T-cell (primary cell): ENCODE measurements at regions not wholly inside any gene's neighbourhood (a gene's known extent, or its start where the extent isn't known, plus 50 kb on each side); places are given as distances from the start of the nearest gene placed in this dataset.
A peak's percentile ranks its signal among the peaks of the same experiment; 100 is the strongest.

Experiments
- ATAC-seq, 4 experiments: fragments of 200-7000 bp in 3 of 4; fragments of 150-1000 bp in 1 of 4; cut with Tn5 transposase; replicated peaks in 1 of 4; 1 replicate in 3 of 4; 2 replicates in 1 of 4; pipeline ENCODE4 v1.10.0; 2021; ENCODE audit warnings: moderate library complexity in 3 of 4, mild to moderate bottlenecking in 2 of 4, moderate number of reproducible peaks in 1 of 4
- CTCF ChIA-PET, 2 donors: fragments of 300-600 bp; sonication (Branson Sonifier 250); formaldehyde crosslinking; loops; one replicate each; lab custom pipeline; 2022; ENCODE audit warnings: antibody characterized with exemption in 2 of 2; lab: Charles Lee
- POLR2A ChIA-PET, 2 donors: fragments of 300-600 bp; sonication (Branson Sonifier 250); formaldehyde crosslinking; loops; one replicate each; lab custom pipeline; 2022; ENCODE audit warnings: antibody characterized with exemption in 2 of 2; lab: Charles Lee
- DNase-seq, 35 experiments: peaks; one replicate each; pipeline versions ENCODE4 v3.0.0 to v3.0.0-alpha.2; 2013 to 2023
- H3K27ac ChIP-seq: one replicate; pipeline ENCODE4 v1.5.1; 2013; ENCODE audit warnings: low read length
- H3K27me3 ChIP-seq, 2 experiments: replicated peaks in 1 of 2; 1 replicate in 1 of 2; 2 replicates in 1 of 2; pipeline versions ENCODE4 v1.6.1 to v1.7.0; 2013; ENCODE audit warnings: low read length in 1 of 2, mixed read lengths in 1 of 2; ENCODE audit not compliant: control insufficient read depth in 2 of 2, insufficient read depth in 2 of 2; ENCODE audit errors: extremely low read depth in 1 of 2
- H3K36me3 ChIP-seq, 2 donors: 1 replicate in 1 of 2; 2 replicates in 1 of 2; pipeline versions ENCODE4 v1.6.1 to v1.7.0; 2013; ENCODE audit warnings: low read length in 1 of 2; ENCODE audit not compliant: control insufficient read depth in 2 of 2, insufficient read depth in 1 of 2; ENCODE audit errors: extremely low read depth in 1 of 2
- H3K4me1 ChIP-seq, 2 experiments: 1 replicate in 1 of 2; 2 replicates in 1 of 2; pipeline versions ENCODE4 v1.6.1 to v1.7.0; 2013; ENCODE audit warnings: low read length in 2 of 2, mixed read lengths in 1 of 2; ENCODE audit not compliant: insufficient read depth in 2 of 2, control insufficient read depth in 1 of 2; ENCODE audit errors: extremely low read depth in 1 of 2
- H3K4me3 ChIP-seq, 2 donors: 1 replicate in 1 of 2; 2 replicates in 1 of 2; pipeline versions ENCODE4 v1.5.1 to v1.7.0; 2013; ENCODE audit warnings: mild to moderate bottlenecking in 2 of 2, low read length in 1 of 2, moderate library complexity in 1 of 2; ENCODE audit not compliant: control insufficient read depth in 1 of 2; ENCODE audit errors: extremely low read depth in 1 of 2
- H3K9me3 ChIP-seq: 2 replicates; pipeline ENCODE4 v1.7.0; 2013
- H3K27ac Mint-ChIP-seq, 2 donors: one replicate each; pipeline ENCODE4 v1.8.0; 2020 to 2021; ENCODE audit warnings: mild to moderate bottlenecking in 2 of 2, mixed read lengths in 2 of 2
- H3K27me3 Mint-ChIP-seq, 2 donors: one replicate each; pipeline ENCODE4 v1.8.0; 2021 to 2022; ENCODE audit warnings: mixed read lengths in 2 of 2
- H3K36me3 Mint-ChIP-seq: one replicate; pipeline ENCODE4 v1.8.0; 2021; ENCODE audit warnings: mixed read lengths
- H3K4me1 Mint-ChIP-seq, 3 donors: one replicate each; pipeline ENCODE4 v1.8.0; 2020 to 2022; ENCODE audit warnings: mixed read lengths in 3 of 3, mild to moderate bottlenecking in 1 of 3
- H3K4me3 Mint-ChIP-seq, 3 donors: one replicate each; pipeline ENCODE4 v1.8.0; 2020 to 2022; ENCODE audit warnings: mild to moderate bottlenecking in 3 of 3, mixed read lengths in 3 of 3, moderate library complexity in 3 of 3
- H3K9me3 Mint-ChIP-seq, 3 donors: one replicate each; pipeline ENCODE4 v1.8.0; 2020 to 2022; ENCODE audit warnings: mixed read lengths in 3 of 3
- WGBS: methylation state at CpG from one replicate; pipeline ENCODE4 v1.1.5; 2013; ENCODE audit warnings: missing lambda C conversion rate; ENCODE audit not compliant: insufficient coverage; 5-methylcytosine and 5-hydroxymethylcytosine counted together

DNA sequence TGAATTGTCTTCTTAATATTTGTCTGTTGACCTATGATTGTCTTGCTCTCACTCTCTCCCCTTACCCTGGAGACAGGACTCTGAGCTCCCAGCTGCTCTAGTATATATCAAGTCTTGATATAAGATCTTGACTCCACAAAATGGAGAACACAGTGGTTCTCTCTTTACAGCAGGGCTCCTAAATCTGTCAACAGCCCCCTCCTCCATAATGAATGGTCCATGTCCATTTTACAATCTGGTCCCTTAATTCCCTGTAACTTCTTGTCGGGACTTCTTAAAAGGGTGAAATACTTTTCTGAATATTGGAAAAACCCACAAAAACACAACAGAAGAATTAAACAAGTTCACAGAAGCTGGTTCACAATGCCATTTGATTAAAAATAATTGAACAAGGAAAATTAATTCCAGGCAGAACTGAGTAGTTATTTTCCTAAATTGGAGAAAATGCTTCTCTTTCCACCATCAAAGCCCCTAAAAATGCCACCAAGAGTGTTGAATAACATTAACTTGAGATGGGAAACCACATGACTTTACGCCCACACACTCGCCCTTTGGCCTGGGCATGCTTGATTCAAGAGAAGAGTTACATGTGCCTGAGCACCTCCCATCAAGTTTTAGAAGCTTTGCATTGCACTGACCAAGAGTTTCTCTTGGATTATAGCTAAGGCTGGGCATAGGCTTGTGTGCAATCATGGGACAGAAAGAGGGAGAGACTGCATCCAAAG is 109.8 kb downstream of the TOMM20 start:
- no peaks in the 10 kb centered on the region for H3K27me3 ChIP-seq
- no peak overlapping the region for H3K27ac ChIP-seq
- POLR2A ChIA-PET: interaction anchor here (0.5 to 0.6 kb wide), 2 partner anchors 12 to 84 kb away, joined by 3 to 9 read pairs; no protein-coding TSS in a partner anchor
- Mint-ChIP-seq H3K27me3 (no peaks in the 10 kb centered on the region), H3K4me3 (no peak overlapping the region), H3K27ac (peak overlapping the region in 1 of 2 donors; percentile 31), H3K36me3 (no peaks in the 10 kb centered on the region), H3K4me1 (peaks cover 27 to 33% (median 31%) of the 10 kb centered on the region in 3 donors), H3K9me3 (peaks cover 0 to 20% (median 4%) of the 10 kb centered on the region in 3 donors)
- no peaks in the 10 kb centered on the region for H3K9me3 ChIP-seq
- no peak overlapping the region for H3K4me3 ChIP-seq
- no peaks in the 10 kb centered on the region for H3K36me3 ChIP-seq
- H3K4me1 ChIP-seq: peaks cover 0 to 7% of the 10 kb centered on the region in 2 experiments
- ATAC-seq: no peak
- DNase-seq: no peak
- WGBS: no CpG with 5 or more reads among the region's 3 CpGs
- CTCF ChIA-PET: interaction anchor here in 1 of 2 donors (0.6 to 0.7 kb wide), 2 partner anchors 84 to 749 kb away, joined by 3 to 4 read pairs; no protein-coding TSS in a partner anchor

DNA sequence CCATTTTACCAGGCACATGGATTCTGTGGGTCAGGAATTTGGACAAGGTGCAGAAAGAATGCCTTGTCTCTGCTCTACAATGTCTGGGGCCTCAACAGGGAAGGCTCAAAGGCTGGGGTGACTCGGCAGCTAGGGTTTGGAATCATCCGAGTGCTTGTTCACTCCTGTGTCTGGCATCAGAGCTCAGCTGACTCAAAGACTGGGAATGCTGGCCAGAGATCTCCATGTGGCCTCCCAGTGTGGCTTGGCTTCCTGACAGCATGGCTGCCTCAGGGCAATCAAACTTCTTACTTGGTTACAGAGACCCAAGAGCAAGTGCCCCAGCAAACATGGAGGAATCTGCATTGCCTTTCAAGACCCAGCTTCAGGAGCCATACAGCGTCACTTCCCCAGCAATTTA is 110.5 kb downstream of the TOMM20 start:
- Histone ChIP-seq H3K36me3 (no peaks in the 10 kb centered on the region), H3K4me1 (peaks cover 0 to 8% of the 10 kb centered on the region in 2 experiments), H3K4me3 (no peak overlapping the region), H3K9me3 (no peaks in the 10 kb centered on the region), H3K27ac (no peak overlapping the region), H3K27me3 (no peaks in the 10 kb centered on the region)
- Mint-ChIP-seq H3K9me3 (peaks cover 0 to 20% (median 4%) of the 10 kb centered on the region in 3 donors), H3K4me1 (peaks cover 30 to 37% (median 34%) of the 10 kb centered on the region in 3 donors), H3K27me3 (no peaks in the 10 kb centered on the region), H3K4me3 (no peak overlapping the region), H3K27ac (no peak overlapping the region), H3K36me3 (no peaks in the 10 kb centered on the region)
- POLR2A ChIA-PET: interaction anchor here in 1 of 2 donors (0.5 kb wide), 1 partner anchor 13 kb away, joined by 9 read pairs; no protein-coding TSS in a partner anchor
- ATAC-seq (no peak), DNase-seq (no peak)
- 96% methylated on average over 2 of the region's 3 CpGs for WGBS
- CTCF ChIA-PET: interaction anchor here in 1 of 2 donors (0.6 kb wide), 1 partner anchor 750 kb away, joined by 3 read pairs; no protein-coding TSS in a partner anchor

DNA sequence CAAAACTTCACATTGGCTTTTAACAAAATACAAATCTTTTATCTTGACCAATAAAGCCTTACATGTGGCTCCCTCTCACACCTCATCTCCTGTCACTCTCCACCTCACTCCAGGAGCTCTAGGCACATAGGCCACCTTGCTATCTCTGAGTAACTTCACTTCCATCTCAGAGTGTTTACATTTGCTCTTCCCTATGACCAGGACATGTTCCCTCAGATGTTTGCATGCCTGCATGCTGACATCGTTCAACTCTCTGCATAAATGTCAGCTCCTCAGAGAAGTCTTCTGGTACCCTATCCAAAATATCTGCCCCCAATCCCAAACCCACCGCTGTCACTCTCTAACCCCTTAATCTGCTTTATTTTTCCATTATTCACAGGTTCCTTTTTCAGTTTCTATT is 110.9 kb downstream of the TOMM20 start:
- Histone ChIP-seq H3K27ac (no peak overlapping the region), H3K27me3 (no peaks in the 10 kb centered on the region), H3K4me3 (no peak overlapping the region), H3K4me1 (peaks cover 0 to 13% of the 10 kb centered on the region in 2 experiments), H3K36me3 (no peaks in the 10 kb centered on the region), H3K9me3 (no peaks in the 10 kb centered on the region)
- Mint-ChIP-seq H3K4me3 (no peak overlapping the region), H3K36me3 (no peaks in the 10 kb centered on the region), H3K27ac (no peak overlapping the region), H3K9me3 (peaks cover 0 to 20% (median 4%) of the 10 kb centered on the region in 3 donors), H3K4me1 (peaks cover 35 to 40% (median 38%) of the 10 kb centered on the region in 3 donors), H3K27me3 (no peaks in the 10 kb centered on the region)
- CTCF ChIA-PET: no interaction called here
- DNase-seq (no peak), ATAC-seq (no peak)
- WGBS: 75% methylated on average over 2 of the region's 2 CpGs
- POLR2A ChIA-PET: no interaction called here

DNA sequence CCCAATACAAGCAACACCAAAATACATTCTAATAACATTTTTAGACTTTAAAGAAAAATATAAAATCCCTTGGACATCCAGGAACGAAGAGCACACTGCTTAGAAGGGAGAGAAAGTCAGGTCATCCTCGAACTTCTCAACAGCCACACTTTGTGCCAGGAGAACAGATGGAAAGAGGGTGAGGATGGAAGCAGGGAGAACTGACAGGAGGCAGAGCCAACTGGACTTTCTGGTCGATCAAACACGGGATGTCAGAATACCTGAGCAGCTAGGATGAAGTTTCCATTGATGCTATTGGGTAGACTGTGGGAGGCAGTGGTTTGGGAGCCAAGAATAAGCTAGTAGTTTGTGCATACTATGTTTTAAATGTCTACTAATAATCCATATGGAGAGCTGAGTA is 111.4 kb downstream of the TOMM20 start:
- peaks cover 40 to 45% (median 43%) of the 10 kb centered on the region in 3 donors for H3K4me1 Mint-ChIP-seq
- ATAC-seq: no peak
- DNase-seq: no peak
- ChIA-PET POLR2A (interaction anchor here in 1 of 2 donors (0.6 kb wide), 1 partner anchor 88 kb away, joined by 7 read pairs; no protein-coding TSS in a partner anchor), CTCF (no interaction called here)
- Histone ChIP-seq H3K27me3 (no peaks in the 10 kb centered on the region), H3K9me3 (no peaks in the 10 kb centered on the region), H3K27ac (no peak overlapping the region), H3K36me3 (no peaks in the 10 kb centered on the region), H3K4me3 (no peak overlapping the region), H3K4me1 (peaks cover 5 to 18% of the 10 kb centered on the region in 2 experiments)
- WGBS: no CpG with 5 or more reads among the region's 4 CpGs
- no peaks in the 10 kb centered on the region for H3K36me3 Mint-ChIP-seq
- H3K4me3 Mint-ChIP-seq: no peak overlapping the region
- H3K9me3 Mint-ChIP-seq: peaks cover 0 to 20% (median 4%) of the 10 kb centered on the region in 3 donors
- H3K27ac Mint-ChIP-seq: no peak overlapping the region
- H3K27me3 Mint-ChIP-seq: no peaks in the 10 kb centered on the region

DNA sequence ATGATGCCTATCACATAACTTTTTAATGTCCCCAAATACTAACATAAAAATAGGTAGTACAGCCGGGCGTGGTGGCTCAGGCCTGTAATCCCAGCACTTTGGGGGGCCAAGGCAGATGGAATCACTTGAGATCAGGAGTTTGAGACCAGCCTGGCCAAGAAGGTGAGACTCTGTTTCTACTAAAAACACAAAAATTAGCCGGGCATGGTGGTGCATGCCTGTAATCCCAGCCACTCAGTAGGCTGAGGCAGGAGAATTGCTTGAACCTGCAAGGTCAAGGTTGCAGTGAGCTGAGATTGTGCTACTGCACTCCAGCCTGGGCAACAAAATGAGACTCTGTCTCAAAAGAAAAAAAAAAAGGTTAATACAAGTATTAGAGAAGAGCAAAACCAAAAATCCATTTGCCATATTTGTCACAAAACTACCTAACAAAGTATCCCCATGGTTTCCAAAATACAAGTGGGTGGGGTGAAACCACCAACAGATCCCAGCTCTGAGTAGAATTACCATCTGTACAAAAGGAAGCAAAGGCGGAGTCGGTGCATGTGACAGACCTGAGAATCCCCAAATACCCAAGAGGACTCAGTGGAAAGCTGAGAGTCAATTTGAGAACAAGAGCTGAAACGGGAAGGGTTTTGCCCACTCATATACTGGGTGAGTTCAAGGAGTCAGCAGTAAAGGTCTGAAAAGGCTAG is 113.2 kb downstream of the TOMM20 start:
- ATAC-seq: no peak
- H3K27ac Mint-ChIP-seq: peak overlapping the region; percentile 68 to 75
- no peaks in the 10 kb centered on the region for H3K27me3 Mint-ChIP-seq
- H3K9me3 Mint-ChIP-seq: peaks cover 0 to 20% (median 4%) of the 10 kb centered on the region in 3 donors
- H3K36me3 Mint-ChIP-seq: no peaks in the 10 kb centered on the region
- 71% methylated on average over 2 of the region's 6 CpGs for WGBS
- peak overlapping the region; percentile 43 for H3K27ac ChIP-seq
- CTCF ChIA-PET: no interaction called here
- H3K4me1 ChIP-seq: peaks cover 17 to 36% of the 10 kb centered on the region in 2 experiments
- H3K4me3 Mint-ChIP-seq: no peak overlapping the region
- DNase-seq: peak in 1 of 35 experiments; percentile 44
- H3K4me3 ChIP-seq: no peak overlapping the region
- peaks cover 57 to 61% (median 60%) of the 10 kb centered on the region in 3 donors for H3K4me1 Mint-ChIP-seq
- H3K9me3 ChIP-seq: no peaks in the 10 kb centered on the region
- POLR2A ChIA-PET: interaction anchor here in 1 of 2 donors (0.5 to 0.6 kb wide), 3 partner anchors 44 to 291 kb away, joined by 5 read pairs; no protein-coding TSS in a partner anchor
- no peaks in the 10 kb centered on the region for H3K27me3 ChIP-seq
- H3K36me3 ChIP-seq: no peaks in the 10 kb centered on the region

DNA sequence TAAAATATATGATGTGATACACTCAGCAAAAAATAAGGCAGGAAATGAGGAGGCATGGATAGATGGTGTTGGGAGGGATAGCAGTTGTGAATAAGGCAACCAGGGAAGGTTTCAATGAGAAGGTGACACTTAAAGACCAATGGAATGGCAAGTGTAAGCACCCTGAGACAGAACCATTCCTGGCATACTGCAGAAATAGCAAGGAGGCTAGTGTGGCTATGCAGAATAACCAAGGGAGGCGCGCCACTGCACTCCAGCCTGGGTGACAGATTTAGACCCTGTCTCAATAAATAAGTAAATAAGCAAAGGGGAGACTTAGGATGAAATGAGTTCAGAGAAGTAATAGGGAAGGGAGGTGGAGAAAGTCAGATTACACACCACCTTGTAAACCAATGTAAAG is 113.9 kb downstream of the TOMM20 start:
- WGBS: no CpG with 5 or more reads among the region's 2 CpGs
- no peaks in the 10 kb centered on the region for H3K9me3 ChIP-seq
- Mint-ChIP-seq H3K27me3 (no peaks in the 10 kb centered on the region), H3K9me3 (peaks cover 0 to 20% (median 4%) of the 10 kb centered on the region in 3 donors), H3K4me1 (peaks cover 61 to 66% (median 63%) of the 10 kb centered on the region in 3 donors), H3K36me3 (no peaks in the 10 kb centered on the region), H3K4me3 (no peak overlapping the region), H3K27ac (peak overlapping the region; percentile 68 to 75)
- ChIA-PET POLR2A (interaction anchor here in 1 of 2 donors (0.5 kb wide), 1 partner anchor 15 kb away, joined by 9 read pairs; no protein-coding TSS in a partner anchor), CTCF (no interaction called here)
- ATAC-seq (no peak), DNase-seq (no peak)
- peaks cover 0 to 2% of the 10 kb centered on the region in 2 donors for H3K36me3 ChIP-seq
- H3K27ac ChIP-seq: no peak overlapping the region
- no peak overlapping the region for H3K4me3 ChIP-seq
- no peaks in the 10 kb centered on the region for H3K27me3 ChIP-seq
- H3K4me1 ChIP-seq: peaks cover 18 to 37% of the 10 kb centered on the region in 2 experiments
